HL-60 (cell line): ENCODE measurements at regions not wholly inside any gene's neighbourhood (a gene's known extent, or its start where the extent isn't known, plus 50 kb on each side); places are given as distances from the start of the nearest gene placed in this dataset.

Experiments
- CTCF ChIP-seq: IDR thresholded peaks from one replicate; pipeline ENCODE4 v1.5.1; 2011; ENCODE audit warnings: low read length, control low read depth, inconsistent platforms; ENCODE audit not compliant: insufficient read depth
- POLR2AphosphoS5 ChIP-seq: IDR thresholded peaks from 2 replicates; pipeline ENCODE4 v1.6.1; 2012; ENCODE audit warnings: low read depth
- SPI1 ChIP-seq: IDR thresholded peaks from 2 replicates; pipeline ENCODE4 v1.6.1; 2012; ENCODE audit warnings: low read depth, mild to moderate bottlenecking, borderline replicate concordance

DNA sequence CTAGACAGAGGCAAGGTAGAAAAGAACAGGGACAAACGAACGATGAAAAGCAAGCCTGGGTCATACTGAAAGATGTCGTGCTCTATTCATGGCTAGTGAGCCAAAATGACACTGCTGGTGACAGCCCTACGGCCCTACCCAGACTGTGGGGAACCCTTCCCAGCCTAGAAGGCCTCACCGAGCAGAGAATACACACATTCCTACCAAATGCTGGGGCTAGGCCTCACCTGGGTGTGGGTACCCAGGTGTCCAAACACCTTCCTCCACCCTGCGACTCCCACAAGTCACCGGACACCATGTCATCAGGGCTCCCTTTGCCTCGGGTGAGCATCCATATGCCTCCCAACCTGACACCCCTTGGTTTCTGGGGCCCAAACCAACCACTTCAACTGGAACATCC is 85.3 kb upstream of the DOCK9 start:
- TF ChIP-seq SPI1, result no peak
- no peak for TF ChIP-seq POLR2AphosphoS5
- TF ChIP-seq CTCF, result no peak
